ENCODE measurements at regions not wholly inside any gene's neighbourhood (a gene's known extent, or its start where the extent isn't known, plus 50 kb on each side); places are given as distances from the start of the nearest gene placed in this dataset.

- no peak for DNase-seq
Measured at GRCh38 chr1:55694310-55694801, 479.2 kb upstream of the USP24 start.

GRCh38 chr1:55692726-55693125, 477.6 kb upstream of the USP24 start:
- no peak for DNase-seq

DNA sequence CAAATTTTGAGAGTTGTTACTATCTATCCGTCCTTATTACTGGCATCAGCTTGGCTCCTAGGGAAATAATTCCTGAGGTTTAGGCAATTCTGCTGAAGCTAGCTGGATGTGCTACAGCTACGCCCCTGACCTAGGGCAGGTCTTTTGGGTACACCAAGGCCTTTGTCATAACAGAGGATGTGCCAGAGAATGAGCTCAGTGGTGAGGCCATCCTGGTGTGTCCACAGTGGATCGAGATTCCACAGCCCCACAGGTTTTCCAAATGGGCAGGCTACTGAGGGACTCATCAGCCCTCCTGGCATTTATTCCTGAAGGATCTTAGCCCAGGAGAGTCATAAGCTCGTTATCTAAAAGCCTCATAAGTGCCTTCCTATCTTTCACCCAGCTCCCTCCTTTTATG, 475.2 kb upstream of the USP24 start:
- DNase-seq = no peak

DNA sequence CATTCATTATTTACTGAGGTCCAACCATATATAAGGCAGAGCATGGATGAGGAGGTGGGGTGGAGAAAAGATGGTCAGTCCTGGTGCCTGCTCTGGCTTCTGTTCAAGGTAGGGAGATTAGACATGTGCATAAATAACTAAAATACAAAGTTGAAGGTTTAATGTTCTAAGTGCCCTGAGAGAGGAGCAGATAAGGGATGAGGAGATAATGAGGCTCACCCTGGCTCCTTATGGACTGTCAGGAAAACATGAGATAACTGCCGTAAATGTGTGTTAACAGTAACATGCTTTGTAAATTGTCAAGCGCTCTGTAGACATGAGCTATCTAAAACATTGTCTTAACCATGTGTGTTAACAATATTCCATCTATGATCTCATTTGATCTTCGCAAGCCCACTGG, 474.6 kb upstream of the USP24 start:
- no peak for DNase-seq

- no peak for DNase-seq
Measured at GRCh38 chr1:55685560-55685959, 470.4 kb upstream of the USP24 start.

- no peak for DNase-seq
Measured at GRCh38 chr1:55684131-55684650, 469.0 kb upstream of the USP24 start.

GRCh38 chr1:55682198-55682597, 467.0 kb upstream of the USP24 start:
- no peak for DNase-seq

DNA sequence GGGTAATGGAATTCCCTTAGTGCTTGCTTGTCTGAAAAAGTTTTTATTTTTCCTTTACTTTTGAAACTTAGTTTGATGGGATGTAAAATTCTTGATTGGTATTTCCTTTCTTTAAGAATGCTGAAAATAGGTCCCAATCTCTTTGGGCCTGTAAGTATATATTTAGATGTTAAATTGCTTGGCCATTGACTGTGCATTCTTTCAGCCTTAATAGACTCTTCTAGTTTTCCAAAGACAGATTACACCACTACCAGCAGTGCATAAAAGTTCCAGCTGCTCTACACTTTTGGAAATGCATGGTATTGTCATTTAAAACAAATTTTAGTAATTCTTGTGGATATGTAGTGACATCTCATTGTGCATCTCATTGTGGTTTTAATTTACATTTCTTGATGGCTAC, 464.8 kb upstream of the USP24 start:
- no peak for DNase-seq

DNA sequence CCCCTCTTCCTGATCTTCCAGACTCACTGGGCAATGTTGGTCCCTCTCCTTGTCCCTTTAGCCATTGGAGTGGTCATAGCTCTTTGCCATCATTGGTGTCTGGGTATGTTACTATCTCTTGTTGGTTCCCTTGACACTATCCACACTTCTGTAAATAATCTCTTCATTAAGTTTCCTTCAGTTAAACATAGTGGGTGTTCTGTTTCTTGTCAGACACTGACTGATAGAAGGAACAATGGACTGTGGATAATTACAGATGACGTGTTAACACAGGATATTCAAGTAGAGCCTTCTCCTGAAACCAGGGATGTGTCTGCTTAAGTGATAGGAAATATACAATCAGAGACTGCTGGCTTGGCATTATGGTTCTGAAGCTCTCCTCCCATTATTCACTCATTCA, 458.3 kb upstream of the USP24 start:
- DNase-seq = no peak

GRCh38 chr1:55670331-55671082, 455.3 kb upstream of the USP24 start:
- no peak for DNase-seq

GRCh38 chr1:55669293-55669692, 454.1 kb upstream of the USP24 start:
- no peak for DNase-seq

DNA sequence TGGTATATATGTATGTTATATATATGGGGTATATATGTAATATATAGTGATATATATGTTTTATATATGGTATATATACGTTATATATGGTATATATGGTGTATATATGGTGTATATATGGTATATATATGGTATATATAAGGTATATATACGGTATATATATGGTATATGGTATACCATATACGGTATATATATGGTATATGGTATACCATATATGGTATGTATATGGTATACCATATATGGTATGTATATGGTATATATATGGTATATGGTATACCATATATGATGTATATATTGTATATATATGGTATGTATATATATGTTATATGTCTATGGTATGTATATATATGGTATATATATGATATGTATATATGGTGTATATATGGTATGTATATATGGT, 447.7 kb upstream of the USP24 start:
- DNase-seq = no peak

- no peak for DNase-seq
Measured at GRCh38 chr1:55658917-55659316, 443.8 kb upstream of the USP24 start.

DNA sequence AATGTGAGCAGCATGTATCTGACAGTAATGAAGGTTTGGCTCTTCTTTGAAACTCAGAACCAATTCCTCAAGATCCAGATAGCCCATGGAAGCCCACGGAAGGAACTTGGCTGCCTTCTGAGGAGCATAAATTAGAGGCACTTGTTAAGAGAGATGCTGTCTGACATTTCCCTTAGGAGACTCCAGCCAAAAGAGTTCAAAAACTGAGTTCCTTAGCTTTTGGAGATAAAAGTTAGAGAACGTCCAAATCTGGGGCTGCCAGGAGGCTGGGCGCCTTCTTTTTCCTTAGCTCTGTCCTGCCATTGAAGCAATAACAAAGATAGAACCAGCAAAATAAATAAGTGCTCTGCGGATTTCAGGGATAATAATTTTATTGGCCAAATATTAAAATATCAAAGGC, 439.6 kb upstream of the USP24 start:
- no peak for DNase-seq

DNA sequence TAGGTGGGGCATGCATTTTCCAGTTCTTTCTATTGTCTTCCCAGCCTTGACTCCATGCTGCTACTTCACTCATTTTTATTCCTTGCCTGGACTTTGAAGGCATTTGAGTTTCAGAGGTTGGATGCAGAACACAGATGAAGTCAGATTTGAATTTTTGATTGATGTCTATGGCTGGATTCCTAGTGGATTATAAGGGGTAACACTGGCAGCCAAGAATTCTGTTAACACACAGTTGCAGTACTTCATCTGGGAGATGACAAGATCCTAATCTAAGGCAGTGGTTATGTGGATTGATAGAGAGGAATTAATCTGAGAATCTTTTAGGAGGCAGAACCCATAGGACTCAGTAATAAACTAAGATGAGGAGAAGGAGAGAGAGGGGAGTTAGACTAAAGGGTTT, 439.0 kb upstream of the USP24 start:
- DNase-seq = no peak

DNA sequence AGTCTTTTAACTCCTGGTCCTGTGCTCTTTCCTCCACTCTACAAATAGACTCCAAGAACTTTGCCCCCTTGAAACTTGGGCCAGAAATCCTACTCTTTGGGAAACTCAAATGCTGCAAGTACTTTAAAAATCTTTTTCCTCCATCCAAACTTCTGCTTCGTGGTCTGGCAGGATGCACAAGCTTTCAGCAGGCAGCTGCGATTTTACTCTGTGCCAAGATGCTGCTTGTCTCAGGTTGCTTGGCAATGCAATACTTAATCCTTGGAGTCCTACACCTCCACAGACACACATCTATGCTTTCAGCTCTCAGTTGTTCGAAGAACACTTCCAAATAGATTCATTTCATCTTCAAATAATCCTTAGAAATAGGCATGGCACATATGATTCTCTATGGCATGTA, 435.3 kb upstream of the USP24 start:
- DNase-seq = no peak

GRCh38 chr1:55646181-55646580, 431.0 kb upstream of the USP24 start:
- DNase-seq = no peak

DNA sequence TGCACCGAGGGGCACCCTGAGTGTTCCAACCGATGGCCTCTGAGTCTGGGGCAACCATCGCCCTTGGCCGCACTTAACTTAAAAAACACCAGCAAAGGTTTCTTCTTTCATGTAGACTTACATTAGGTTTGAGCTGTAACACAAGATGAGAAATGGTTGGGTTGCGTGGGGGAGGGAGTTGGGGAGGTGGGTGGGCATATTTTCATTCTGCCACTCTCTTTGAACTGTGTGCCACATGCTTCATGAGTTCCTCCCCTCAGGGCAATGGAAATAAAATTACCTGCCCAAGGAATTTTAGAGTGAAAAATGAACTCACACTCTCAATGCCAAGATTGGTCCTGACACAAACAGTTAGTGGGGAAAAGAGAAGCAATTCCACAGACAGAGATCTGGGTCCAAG, 430.1 kb upstream of the USP24 start:
- DNase-seq = no peak

DNA sequence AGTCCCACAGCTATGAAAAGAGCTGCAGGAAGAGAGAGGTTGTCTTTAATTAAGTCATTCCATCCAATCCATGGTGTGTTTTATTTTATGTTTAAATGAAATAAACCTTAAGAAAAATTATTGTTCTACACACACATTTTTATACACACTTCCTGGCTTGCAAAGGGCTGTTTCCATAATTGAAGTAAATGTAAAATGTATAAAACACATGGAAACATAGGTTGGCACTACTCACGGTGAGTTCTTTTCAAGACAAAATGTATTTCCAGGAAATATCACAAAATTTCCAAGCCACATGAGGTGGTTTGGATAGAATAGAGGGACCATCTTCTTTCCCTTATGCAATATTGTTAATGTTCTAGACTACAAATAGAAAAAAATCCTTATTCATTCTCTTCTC, 426.8 kb upstream of the USP24 start:
- DNase-seq = no peak

GRCh38 chr1:55640708-55641473, 425.7 kb upstream of the USP24 start:
- DNase-seq = no peak

- DNase-seq = no peak
Measured at GRCh38 chr1:55639526-55639925, 424.4 kb upstream of the USP24 start.

DNA sequence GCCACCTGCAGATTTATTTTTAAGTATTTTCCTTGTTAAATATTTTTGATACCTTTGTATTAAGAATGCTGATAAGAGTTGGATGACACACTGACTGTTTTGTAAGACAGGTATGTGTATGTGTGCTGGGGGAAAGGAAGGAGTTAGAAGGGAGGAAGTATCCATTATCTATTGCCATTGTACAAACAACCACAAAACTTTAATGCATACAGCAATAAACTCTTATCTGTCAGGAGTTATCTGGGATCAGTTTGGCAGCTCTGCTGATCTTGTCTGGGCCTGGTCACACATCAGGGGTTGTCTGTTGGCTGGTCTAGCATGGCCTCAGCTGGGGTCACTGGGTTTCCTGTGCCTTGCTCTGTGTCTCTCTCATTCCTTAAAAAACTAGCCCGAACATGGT, 423.9 kb upstream of the USP24 start:
- DNase-seq = no peak

DNA sequence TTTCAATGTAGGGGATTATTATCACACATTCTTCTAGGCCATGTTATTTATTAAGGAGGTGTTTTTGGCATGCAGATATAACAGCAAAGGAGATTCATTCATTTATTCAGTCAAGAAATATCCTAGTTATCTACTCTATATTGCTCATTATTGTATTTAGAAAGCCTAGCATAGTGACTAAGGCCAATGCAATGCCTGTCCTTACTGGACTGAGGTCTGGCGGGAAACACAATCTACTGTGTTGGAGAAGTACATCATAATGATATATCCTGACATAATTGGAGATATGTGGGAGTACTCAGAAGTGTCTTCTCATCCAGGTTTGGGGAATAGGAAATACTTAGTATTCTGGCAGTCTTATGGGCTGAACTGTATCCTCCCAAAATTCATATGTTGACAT, 421.5 kb upstream of the USP24 start:
- DNase-seq = no peak

GRCh38 chr1:55635856-55636255, 420.7 kb upstream of the USP24 start:
- no peak for DNase-seq

Measured in GDM1 (cell line).